ENCODE measurements at regions not wholly inside any gene's neighbourhood (a gene's known extent, or its start where the extent isn't known, plus 50 kb on each side); places are given as distances from the start of the nearest gene placed in this dataset.

GRCh38 chr1:98103617-98104285, 182.9 kb upstream of the DPYD start:
- TF ChIP-seq CTCF (IDR thresholded peaks at IDR 0.05) (no peak), POLR2A (IDR thresholded peaks at IDR 0.05) (no peak)

Data from body of pancreas (tissue), 4 donors.